NCI-H2107 treated with DMSO at 0.1 percent for 48 hours (cell line): ENCODE measurements at regions not wholly inside any gene's neighbourhood (a gene's known extent, or its start where the extent isn't known, plus 50 kb on each side); places are given as distances from the start of the nearest gene placed in this dataset.
A peak's percentile ranks its signal among the peaks of the same experiment; 100 is the strongest.
"Not testable (repeated sequence)": the region's sequence is repeated elsewhere in the genome, so short reads cannot be mapped to it uniquely, and the experiment has no call there.

Experiments used
- DNase-seq: peaks from one replicate; lab custom pipeline; 2025; ENCODE audit not compliant: unreplicated experiment; lab: John Stamatoyannopoulos, UW

DNA sequence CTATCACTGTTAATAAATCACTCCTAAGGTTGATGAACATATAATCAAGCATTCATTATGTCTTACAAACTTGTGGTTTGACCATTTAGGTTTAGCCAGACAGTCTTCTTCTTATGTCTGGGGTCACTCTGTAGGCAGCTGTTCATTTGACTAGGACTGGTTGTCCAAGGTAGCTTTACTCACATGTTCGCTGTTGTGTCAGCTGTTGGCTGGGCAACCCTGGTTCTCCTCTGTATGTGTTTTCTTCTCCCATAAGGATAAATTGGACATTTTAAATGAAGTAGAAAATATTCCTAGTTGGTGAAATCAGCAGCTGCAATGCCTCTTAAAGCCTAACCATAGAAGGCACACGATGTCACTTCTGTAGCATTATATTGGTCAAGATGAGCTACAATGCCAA lies 635.1 kb downstream of the EPHA3 start:
- no peak for DNase-seq

DNA sequence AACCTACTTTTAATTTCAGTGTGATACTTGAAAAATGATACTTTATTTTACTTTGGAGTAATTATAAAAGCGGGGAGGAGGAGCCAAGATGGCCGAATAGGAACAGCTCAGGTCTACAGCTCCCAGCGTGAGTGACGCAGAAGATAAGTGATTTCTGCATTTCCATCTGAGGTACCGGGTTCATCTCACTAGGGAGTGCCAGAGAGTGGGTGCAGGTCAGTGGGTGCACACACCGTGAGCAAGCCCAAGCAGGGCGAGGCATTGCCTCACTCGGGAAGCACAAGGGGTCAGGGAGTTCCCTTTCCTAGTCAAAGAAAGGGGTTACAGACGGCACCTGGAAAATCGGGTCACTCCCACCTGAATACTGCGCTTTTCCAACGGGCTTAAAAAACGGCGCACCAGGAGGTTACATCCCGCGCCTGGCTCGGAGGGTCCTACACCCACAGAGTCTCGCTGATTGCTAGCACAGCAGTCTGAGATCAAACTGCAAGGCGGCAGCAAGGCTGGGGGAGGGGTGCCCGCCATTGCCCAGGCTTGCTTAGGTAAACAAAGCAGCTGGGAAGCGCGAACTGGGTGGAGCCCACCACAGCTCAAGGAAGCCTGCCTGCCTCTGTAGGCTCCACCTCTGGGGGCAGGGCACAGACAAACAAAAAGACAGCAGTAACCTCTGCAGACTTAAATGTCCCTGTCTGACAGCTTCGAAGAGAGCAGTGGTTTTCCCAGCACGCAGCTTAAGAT lies 640.3 kb downstream of the EPHA3 start:
- not testable (repeated sequence) for DNase-seq

- DNase-seq: no peak
Observed at GRCh38 chr3:89762405-89762804, 655.0 kb downstream of the EPHA3 start.

- DNase-seq: no peak
Observed at GRCh38 chr3:89783341-89783927, 676.0 kb downstream of the EPHA3 start.

DNA sequence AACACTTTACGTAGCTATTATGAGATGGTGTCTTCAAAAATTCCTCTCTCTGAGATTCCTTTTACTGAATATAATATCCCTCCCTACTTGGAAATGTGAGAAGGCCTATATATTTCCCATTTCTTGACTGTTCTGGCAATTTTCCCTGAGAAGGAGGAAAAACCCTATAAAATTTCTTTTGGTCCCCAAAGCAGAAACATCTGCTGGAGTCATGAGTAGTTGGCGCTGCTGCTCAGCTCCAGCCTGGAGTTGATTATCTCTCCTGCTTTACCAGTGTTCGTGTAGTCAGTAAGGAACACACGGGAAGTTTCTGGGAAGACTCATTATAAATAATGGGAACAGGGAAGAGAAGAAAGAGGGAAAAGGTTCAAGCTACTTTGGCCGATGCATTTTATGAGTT lies 680.1 kb downstream of the EPHA3 start:
- DNase-seq: no peak

- no peak for DNase-seq
Observed at GRCh38 chr3:89787979-89788378, 680.6 kb downstream of the EPHA3 start.

DNA sequence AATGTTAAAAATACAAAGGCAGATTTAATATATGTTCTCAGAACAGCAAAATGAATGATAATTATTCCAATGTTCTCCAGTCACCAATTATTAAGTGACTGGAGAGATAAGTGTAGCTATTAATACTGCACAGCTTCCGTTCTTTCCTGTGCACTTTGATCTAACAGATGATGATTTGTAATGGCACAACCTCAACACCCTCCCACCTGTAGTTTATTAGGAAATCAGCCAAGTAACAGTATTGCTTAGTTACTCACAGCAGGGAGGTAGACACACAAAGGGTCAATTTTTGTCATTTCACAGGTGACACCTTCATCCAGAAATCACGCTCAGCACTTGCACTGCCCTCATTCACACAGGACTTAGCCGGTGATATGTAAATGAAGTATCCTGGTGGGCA lies 688.1 kb downstream of the EPHA3 start:
- no peak for DNase-seq

DNA sequence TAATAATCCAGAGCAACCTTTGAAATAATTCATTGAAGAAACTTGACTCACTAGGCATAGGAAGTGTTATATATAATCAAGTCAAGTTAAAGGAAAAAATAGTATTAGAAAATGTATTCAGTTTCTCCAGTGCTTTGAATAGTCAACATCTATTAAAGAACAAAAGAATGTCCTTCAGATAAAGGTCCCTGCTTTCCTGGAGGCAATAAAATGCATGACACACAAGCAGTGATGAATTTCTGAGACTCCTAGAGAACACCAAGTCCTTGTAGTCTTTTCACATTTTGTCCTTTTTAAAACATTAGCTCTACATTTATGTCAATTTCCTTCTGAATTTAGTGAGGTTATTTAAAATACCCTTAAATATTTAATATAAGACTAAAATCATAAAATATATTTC lies 695.5 kb downstream of the EPHA3 start:
- DNase-seq: no peak

DNA sequence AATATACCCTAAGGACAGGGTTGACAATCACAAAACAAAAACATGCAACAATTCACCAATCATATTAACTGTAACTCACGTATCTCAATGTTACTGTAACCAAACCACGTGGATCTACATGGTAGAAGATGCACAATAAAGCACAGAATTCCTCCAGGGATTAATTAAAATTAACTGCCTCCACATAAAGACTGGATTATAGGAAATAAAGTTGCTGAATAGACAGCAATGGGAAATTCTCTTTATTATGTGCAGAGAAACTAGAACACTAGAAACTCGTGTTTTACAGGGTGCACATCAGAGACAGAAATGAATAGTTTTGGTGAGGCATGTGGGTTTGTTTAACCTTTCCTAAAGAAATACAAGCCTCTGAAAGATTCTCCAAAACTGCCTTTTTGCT lies 696.3 kb downstream of the EPHA3 start:
- DNase-seq: no peak

DNA sequence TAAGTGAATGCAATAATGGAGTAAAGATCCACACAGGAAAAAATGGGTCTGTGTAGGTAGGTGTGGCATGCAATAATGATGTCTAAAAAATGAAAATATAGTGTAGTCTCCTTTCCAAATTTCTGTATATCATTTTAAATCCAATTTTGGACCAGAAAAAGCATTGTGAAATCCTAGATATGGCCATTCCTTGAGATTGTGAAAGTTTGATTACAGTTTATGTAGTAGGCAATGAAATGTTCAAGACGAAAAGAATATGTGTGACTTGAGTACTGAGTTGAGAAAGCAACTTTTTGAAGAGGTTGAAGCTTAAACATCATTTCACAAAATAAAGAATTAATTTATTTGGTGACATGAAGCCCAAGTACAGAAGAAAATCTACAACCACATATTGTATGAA lies 698.7 kb downstream of the EPHA3 start:
- no peak for DNase-seq

DNA sequence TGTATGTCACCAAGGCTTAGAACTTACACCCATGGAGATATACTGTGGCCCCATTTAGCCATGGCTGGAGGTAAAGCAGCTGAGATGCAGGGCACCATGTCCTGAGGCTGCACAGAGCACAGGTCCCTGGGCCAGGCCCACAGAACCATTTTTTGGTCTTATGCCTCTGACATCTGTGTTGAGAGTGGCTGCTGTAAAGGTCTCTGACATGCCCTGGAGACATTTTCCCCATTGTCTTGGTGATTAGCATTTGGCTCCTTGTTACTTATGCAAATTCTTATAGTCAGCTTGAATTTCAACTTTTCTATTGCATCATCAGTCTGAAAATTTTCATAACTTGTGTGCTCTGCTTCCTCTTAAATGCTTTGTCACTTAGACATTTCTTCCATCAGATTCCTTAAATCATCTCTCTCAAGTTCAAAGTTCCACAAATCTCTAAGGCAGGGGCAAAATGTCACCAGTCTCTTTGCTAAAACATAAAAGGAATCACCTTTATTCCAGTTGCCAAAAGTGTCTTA lies 701.3 kb downstream of the EPHA3 start:
- no peak for DNase-seq

DNA sequence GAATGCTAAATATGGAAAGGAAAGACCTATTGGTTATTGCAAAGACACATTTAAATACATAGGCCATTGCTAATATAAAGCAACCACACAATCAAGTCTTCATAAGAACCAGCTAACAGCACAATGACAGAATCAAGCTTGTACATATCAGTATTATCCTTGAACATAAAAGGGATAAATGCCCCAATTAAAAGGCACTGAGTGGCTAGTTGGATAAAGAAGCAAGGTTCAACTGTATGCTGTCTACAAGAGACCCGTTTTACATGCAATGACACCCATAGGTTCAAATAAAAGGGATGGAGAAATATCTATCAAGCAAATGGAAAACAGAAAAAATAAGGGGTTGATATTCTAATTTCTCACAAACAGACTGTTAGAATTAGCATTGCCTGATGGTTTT lies 706.1 kb downstream of the EPHA3 start:
- DNase-seq: no peak

DNA sequence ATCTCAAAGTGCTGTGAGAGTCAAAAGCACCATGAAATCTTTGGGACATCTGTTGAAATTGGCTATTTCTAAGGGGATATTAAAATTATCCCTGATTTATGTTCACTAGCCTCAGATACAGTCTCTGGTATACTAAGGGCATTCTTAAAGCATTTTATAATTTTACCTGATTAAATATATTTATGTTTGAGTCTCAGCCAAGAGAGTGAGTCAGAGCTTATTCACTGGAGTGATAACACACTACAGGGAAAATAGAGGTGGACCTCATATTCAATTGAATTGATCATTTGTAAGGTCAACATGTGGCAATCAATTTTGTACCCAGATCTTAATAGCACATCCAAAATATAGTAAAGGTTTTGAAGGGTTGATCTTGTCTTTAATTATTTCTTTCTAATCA lies 733.6 kb downstream of the EPHA3 start:
- DNase-seq: no peak

GRCh38 chr3:89845053-89845452 lies 737.6 kb downstream of the EPHA3 start:
- DNase-seq: no peak

GRCh38 chr3:89847955-89848354 lies 740.5 kb downstream of the EPHA3 start:
- DNase-seq: no peak

DNA sequence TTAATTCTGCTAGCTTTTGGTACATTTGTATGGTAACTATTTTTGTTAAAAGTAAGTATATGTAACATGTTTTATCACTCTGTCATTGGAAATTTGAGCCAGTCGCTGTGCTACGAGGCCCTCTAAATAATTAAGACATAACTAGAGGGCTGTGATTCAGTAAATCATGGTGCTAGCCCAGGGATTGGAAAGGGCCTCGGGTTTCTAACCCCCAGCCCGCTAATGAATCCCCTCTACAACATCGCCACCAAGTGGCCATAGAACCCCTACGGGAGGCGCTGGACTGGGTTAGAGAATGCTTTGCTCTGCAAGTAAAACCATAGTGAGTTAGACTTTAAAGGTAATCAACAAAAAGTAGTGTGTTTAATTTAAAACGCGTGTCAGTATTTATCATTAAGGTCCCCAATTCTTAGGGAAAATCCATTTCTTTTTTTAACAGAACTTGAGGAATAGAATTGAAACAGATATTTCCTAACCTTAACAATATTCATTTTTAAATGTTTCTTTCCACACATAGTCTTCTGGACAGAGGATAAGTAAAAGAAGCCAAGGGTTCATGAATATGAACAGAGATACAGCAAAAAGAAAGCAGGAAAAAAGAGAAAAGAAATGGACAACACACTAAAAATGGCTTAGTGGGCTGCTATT lies 744.7 kb downstream of the EPHA3 start:
- peak; percentile 14 for DNase-seq

- DNase-seq: peak; percentile 86
Observed at GRCh38 chr3:89859757-89860156, 752.3 kb downstream of the EPHA3 start.

DNA sequence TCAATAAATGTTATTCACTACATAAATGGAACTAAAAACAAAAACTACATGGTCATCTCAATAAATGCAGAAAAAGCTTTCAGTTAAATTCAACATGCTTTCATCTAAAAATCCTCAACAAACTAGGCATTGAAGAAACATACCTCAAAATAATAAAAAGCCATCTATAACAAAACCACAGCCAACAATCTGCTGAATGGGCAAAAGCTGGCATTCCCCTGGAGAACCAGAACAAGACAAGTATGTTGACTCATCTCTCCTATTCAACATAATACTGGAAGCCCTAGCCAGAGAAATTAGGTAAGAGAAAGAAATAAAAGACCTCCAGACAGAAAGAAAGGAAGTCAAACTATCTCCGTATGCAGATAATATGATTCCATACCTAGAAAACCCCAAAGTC lies 759.9 kb downstream of the EPHA3 start:
- DNase-seq: no peak

- DNase-seq: no peak
Observed at GRCh38 chr3:89876116-89876515, 768.7 kb downstream of the EPHA3 start.

DNA sequence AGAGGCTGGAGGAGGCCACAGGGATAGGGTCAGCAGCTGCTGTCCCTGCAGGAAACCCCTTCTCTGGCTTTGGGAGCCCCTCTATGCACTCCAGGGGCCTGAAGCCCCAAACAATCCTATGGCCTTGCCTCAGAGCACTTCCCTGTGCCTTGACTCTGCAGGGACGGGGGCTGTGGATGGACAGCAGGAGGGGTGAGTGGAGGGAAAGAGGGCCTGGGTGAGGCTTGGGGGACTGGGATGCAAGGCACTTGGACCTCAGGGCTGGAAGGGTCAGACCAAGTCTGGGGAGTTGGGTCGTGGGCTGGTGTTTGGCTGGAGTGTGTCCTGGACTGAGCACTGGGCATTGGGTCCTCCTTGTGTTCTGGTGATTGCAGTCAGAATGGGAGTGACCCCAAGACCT lies 769.8 kb downstream of the EPHA3 start:
- DNase-seq: no peak

- DNase-seq: no peak
Observed at GRCh38 chr3:89889386-89889785, 782.0 kb downstream of the EPHA3 start.

DNA sequence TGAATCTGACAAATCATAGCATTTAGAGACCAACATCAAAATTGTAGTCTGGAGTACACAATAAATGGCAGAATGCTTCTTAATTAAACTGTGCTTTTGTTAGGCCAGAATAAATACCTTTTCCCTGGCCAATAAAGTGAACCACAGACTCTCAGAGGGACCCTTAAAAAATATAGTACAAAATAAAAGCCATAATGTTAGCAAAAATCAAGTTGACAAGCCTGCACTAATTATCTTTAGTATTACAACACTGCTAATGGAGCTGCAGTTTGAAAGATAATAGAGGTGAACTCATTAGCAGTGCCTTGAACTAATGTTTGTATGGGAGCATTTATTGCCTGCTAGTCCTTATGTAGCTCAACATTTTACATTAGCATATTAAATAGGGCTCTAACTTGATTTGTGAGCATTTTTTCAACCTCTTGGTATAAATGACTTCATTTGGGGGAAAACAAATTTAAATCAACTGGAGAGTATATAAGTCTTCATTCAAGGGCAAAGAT lies 801.3 kb downstream of the EPHA3 start:
- peak; percentile 33 for DNase-seq
